Lower leg skin (tissue), 4 donors: ENCODE measurements at regions not wholly inside any gene's neighbourhood (a gene's known extent, or its start where the extent isn't known, plus 50 kb on each side); places are given as distances from the start of the nearest gene placed in this dataset.
A peak's percentile ranks its signal among the peaks of the same experiment; 100 is the strongest.
"Not testable (repeated sequence)": the region's sequence is repeated elsewhere in the genome, so short reads cannot be mapped to it uniquely, and the experiment has no call there.

Experiments
- DNase-seq, 2 donors: peaks; one replicate each; pipeline ENCODE4 v3.0.0-alpha.2; 2019; ENCODE audit warnings: low spot score in 2 of 2
- H3K4me3 ChIP-seq: fragments of 200-600 bp; sonication (generic); 2 replicates; pipeline ENCODE4 v1.5.1; 2017; ENCODE audit warnings: mild to moderate bottlenecking, low read depth; ENCODE audit not compliant: poor library complexity, severe bottlenecking
- CTCF ChIP-seq, 3 donors: fragments of 450-650 bp; IDR thresholded peaks; one replicate each; pipeline ENCODE4 v1.5.1; 2016; ENCODE audit warnings: antibody characterized with exemption in 3 of 3, mild to moderate bottlenecking in 3 of 3, moderate library complexity in 2 of 3
- POLR2A ChIP-seq, 2 donors: fragments of 450-650 bp; IDR thresholded peaks; one replicate each; pipeline ENCODE4 v1.6.1; 2016 to 2017; ENCODE audit warnings: antibody characterized with exemption in 2 of 2, mild to moderate bottlenecking in 1 of 2, moderate library complexity in 1 of 2
- WGBS, 2 donors: methylation state at CpG; one replicate each; pipeline ENCODE4 v1.1.5; 2018; 5-methylcytosine and 5-hydroxymethylcytosine counted together
- intact Hi-C: fragments of 100-400 bp; cut with DNase I; formaldehyde crosslinking; loops from one replicate; pipeline ENCODE4 v1.15.0; 2023; ENCODE audit warnings: low total_unique reads

GRCh38 chr19:57027360-57027759 is 92.4 kb upstream of the USP29 start:
- intact Hi-C loops = no loop called here
- H3K4me3 ChIP-seq = no peak overlapping the region
- 84 to 86% methylated on average over 7 of the region's 7 CpGs for WGBS, 2 donors
- no peak for DNase-seq
- no peak for TF ChIP-seq POLR2A (IDR thresholded peaks at IDR 0.05)
- TF ChIP-seq CTCF (IDR thresholded peaks at IDR 0.05) = no peak

DNA sequence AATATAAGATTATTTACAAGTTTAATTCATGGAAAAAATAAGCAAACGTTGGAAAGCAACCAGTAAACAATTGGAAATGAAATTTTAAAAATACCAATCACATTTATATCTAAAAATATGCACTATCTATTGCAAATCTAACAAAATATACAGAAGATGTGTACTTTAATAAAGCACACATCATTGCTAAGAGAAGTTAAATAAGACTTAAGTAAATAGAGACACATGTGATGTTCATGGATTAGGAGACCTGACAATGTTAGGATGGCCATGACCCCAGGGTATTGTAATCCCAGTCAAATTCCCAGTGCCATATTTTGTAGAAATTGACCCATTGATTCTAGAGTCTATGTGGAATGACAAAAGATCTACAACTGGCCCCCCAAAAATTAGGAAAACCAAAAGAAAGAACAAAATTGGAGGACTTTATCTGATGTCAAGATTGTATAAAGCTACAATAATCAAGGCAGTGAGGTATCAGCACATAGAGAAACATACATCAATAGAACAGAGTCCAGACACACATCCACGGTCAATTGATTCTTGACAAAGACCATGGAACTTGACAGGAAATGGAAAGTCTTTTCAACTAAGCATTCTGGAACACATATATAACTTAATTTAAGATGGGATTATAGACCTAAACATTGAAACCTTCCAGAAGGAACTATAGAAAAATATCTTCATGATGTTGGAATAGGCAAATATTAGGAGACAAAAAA is 90.8 kb upstream of the USP29 start:
- intact Hi-C loops = no loop called here
- H3K4me3 ChIP-seq = no peak overlapping the region
- 52 to 56% methylated on average over 2 of the region's 2 CpGs for WGBS, 2 donors
- TF ChIP-seq CTCF (IDR thresholded peaks at IDR 0.05) (no peak), POLR2A (IDR thresholded peaks at IDR 0.05) (no peak)
- no peak for DNase-seq

GRCh38 chr19:57031106-57031505 is 88.7 kb upstream of the USP29 start:
- DNase-seq = peak in 1 of 2 donors; percentile 3
- TF ChIP-seq POLR2A (IDR thresholded peaks at IDR 0.05) (no peak), CTCF (IDR thresholded peaks at IDR 0.05) (no peak)
- 46% methylated on average over 12 of the region's 12 CpGs for WGBS, 2 donors
- intact Hi-C loops = no loop called here
- no peak overlapping the region for H3K4me3 ChIP-seq

- 74 to 77% methylated on average over 8 of the region's 8 CpGs for WGBS, 2 donors
- peak in 1 of 2 donors; percentile 28 for DNase-seq
- no peak overlapping the region for H3K4me3 ChIP-seq
- intact Hi-C loops = no loop called here
- TF ChIP-seq POLR2A (IDR thresholded peaks at IDR 0.05) (no peak), CTCF (IDR thresholded peaks at IDR 0.05) (no peak)
Observed at GRCh38 chr19:57033576-57033975, 86.2 kb upstream of the USP29 start.

DNA sequence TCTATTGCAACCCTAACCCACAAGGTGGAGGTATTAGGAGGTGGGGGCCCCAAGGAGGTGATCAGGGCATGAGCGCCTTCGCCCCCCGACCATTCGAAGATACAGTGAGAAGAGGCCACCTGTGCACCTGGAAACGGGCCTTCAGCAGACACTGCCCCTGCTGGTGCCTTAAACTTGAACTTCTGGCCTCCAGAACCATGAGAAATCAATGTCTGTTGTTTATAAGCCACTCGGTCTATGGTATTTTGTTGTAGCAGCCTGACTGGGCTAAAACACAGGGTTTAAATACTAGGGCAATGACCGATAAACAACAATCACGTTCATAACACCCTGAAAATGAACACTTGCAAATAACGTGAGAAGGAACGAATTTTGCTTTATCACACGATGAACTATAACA is 85.2 kb upstream of the USP29 start:
- DNase-seq = no peak
- no peak overlapping the region for H3K4me3 ChIP-seq
- 87% methylated on average over 11 of the region's 11 CpGs for WGBS, 2 donors
- intact Hi-C loops = no loop called here
- TF ChIP-seq CTCF (IDR thresholded peaks at IDR 0.05) (no peak), POLR2A (IDR thresholded peaks at IDR 0.05) (no peak)

GRCh38 chr19:57035740-57036139 is 84.0 kb upstream of the USP29 start:
- H3K4me3 ChIP-seq, DNase-seq, intact Hi-C loops: not testable (repeated sequence)
- 85 to 94% methylated on average over 4 of the region's 4 CpGs for WGBS, 2 donors
